ENCODE measurements at regions not wholly inside any gene's neighbourhood (a gene's known extent, or its start where the extent isn't known, plus 50 kb on each side); places are given as distances from the start of the nearest gene placed in this dataset.

DNA sequence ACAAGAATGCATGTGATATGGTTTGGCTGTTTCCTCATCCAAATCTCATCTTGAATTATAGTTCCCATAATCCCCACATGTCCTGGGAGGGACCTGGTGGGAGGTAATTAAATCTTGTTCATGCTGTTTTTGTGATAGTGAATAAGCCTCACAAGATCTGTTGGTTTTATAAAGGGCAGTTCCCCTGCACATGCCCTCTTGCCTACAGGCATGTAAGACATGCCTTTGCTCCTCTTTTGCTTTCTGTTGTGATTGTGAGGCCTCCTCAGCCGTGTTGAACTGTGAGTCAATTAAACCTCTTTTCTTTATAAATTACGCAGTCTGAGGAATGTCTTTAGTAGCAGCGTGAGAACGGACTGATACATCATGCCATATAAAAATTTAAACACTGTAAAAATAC, 1537.0 kb downstream of the OTOL1 start:
- RAD21 ChIA-PET (ENCODE audit: unreplicated experiment) = no interaction called here
- CTCF ChIA-PET = no interaction called here
- WGBS (ENCODE audit: insufficient coverage, insufficient replicate concordance, low lambda C conversion rate, missing lambda C conversion rate) = 38% methylated on average over 4 of the region's 4 CpGs
- no peak for FAIRE-seq
- Histone ChIP-seq H3K9ac (ENCODE audit: control insufficient read depth, insufficient read depth, low read length) (no peak overlapping the region), H3K9me3 (replicated peaks; ENCODE audit: control insufficient read depth, insufficient read depth, low read length) (no peaks in the 10 kb centered on the region), H3K4me2 (ENCODE audit: control insufficient read depth, insufficient read depth) (no peak overlapping the region), H3K4me3 (no peak overlapping the region), H3K27ac (ENCODE audit: control insufficient read depth, insufficient read depth) (no peak overlapping the region), H3K79me2 (ENCODE audit: control insufficient read depth, insufficient read depth, low read length) (no peaks in the 10 kb centered on the region), H4K20me1 (ENCODE audit: control insufficient read depth, insufficient read depth) (no peaks in the 10 kb centered on the region), H3K27me3 (replicated peaks in 1 of 2; ENCODE audit: control insufficient read depth in 2 of 2, insufficient read depth in 2 of 2, low read length in 1 of 2) (no peaks in the 10 kb centered on the region), H2AFZ (ENCODE audit: control insufficient read depth, low read depth, low read length) (no peak overlapping the region), H3K4me1 (ENCODE audit: control insufficient read depth, insufficient read depth, low read length) (no peaks in the 10 kb centered on the region), H3K36me3 (ENCODE audit: control insufficient read depth in 2 of 2, insufficient read depth in 2 of 2, low read length in 1 of 2) (no peaks in the 10 kb centered on the region)
- intact Hi-C loops (cut with micrococcal nuclease; ENCODE audit: unreplicated experiment) = no loop called here
- no peak for ATAC-seq
- SMC1A ChIA-PET (ENCODE audit: uncharacterized antibody, unreplicated experiment) = no interaction called here
- TF ChIP-seq TAF1 (IDR thresholded peaks at IDR 0.05; ENCODE audit: borderline replicate concordance, low read depth, low read length) (no peak), ZNF622 (IDR thresholded peaks at IDR 0.05) (no peak), IRF4 (IDR thresholded peaks at IDR 0.05; ENCODE audit: low read depth, low read length) (no peak), RCOR1 (conservative IDR thresholded peaks at IDR 0.05; ENCODE audit: low read depth, low read length) (no peak), CBX3 (IDR thresholded peaks at IDR 0.05; ENCODE audit: borderline replicate concordance, low read depth) (no peak), CHD4 (IDR thresholded peaks at IDR 0.05) (no peak), EZH2 (IDR thresholded peaks at IDR 0.05; ENCODE audit: borderline replicate concordance, control insufficient read depth, low read depth, low read length) (no peak), GABPA (IDR thresholded peaks at IDR 0.05; ENCODE audit: low read depth) (no peak), WRNIP1 (IDR thresholded peaks at IDR 0.05; ENCODE audit: borderline replicate concordance, low read depth, low read length) (no peak), RELA (IDR thresholded peaks at IDR 0.05; ENCODE audit: borderline replicate concordance, partially characterized antibody) (no peak), MYC (IDR thresholded peaks at IDR 0.05; ENCODE audit: insufficient read depth, insufficient read length, insufficient replicate concordance, low read length, severe bottlenecking) (no peak)
- no TSS peak for BruUV-seq (replicated peaks)
- in situ Hi-C loops (cut with MboI) = no loop called here
- DNase-seq (ENCODE audit: low read depth, low spot score) = no peak
- POLR2A ChIA-PET = no interaction called here
